GM12891 (cell line): ENCODE measurements at regions not wholly inside any gene's neighbourhood (a gene's known extent, or its start where the extent isn't known, plus 50 kb on each side); places are given as distances from the start of the nearest gene placed in this dataset.

Experiments
- DNase-seq: peaks from one replicate; pipeline ENCODE4 v3.0.0; 2011; ENCODE audit warnings: low spot score; ENCODE audit not compliant: insufficient read length
- FAIRE-seq: peaks from 2 replicates; lab custom pipeline; 2011; peaks lifted over from hg19 to GRCh38; lab: Jason Lieb, UNC
- PAX5 ChIP-seq: IDR thresholded peaks from 2 replicates; pipeline ENCODE4 v1.6.1; 2011; ENCODE audit warnings: low read length, moderate library complexity, mild to moderate bottlenecking; ENCODE audit not compliant: insufficient read depth, severe bottlenecking
- POLR2A ChIP-seq: IDR thresholded peaks from 2 replicates; pipeline ENCODE4 v1.6.1; 2011; ENCODE audit warnings: low read depth, low read length, control low read depth
- POLR2AphosphoS5 ChIP-seq: IDR thresholded peaks from 2 replicates; pipeline ENCODE4 v1.6.1; 2011; ENCODE audit warnings: low read depth, low read length, control low read depth
- POU2F2 ChIP-seq: IDR thresholded peaks from 2 replicates; pipeline ENCODE4 v1.6.1; 2011; ENCODE audit warnings: low read depth, mild to moderate bottlenecking, control low read depth, low read length, moderate library complexity
- SPI1 ChIP-seq: IDR thresholded peaks from 2 replicates; pipeline ENCODE4 v1.6.1; 2011; ENCODE audit warnings: low read depth, low read length, control low read depth
- TAF1 ChIP-seq: IDR thresholded peaks from 2 replicates; pipeline ENCODE4 v1.6.1; 2011; ENCODE audit warnings: low read depth, low read length, control low read depth

- FAIRE-seq (no peak), DNase-seq (no peak)
- TF ChIP-seq SPI1 = no peak
- no peak for TF ChIP-seq POLR2A
- no peak for TF ChIP-seq TAF1
- no peak for TF ChIP-seq PAX5
- TF ChIP-seq POLR2AphosphoS5 = no peak
- no peak for TF ChIP-seq POU2F2
These were observed 460.1 kb upstream of the KHDRBS2 start for GRCh38 chr6:62746161-62746560.

GRCh38 chr6:62740596-62740995 is 454.6 kb upstream of the KHDRBS2 start:
- DNase-seq = no peak
- no peak for FAIRE-seq
- TF ChIP-seq POLR2AphosphoS5 (no peak), TAF1 (no peak), SPI1 (no peak), PAX5 (no peak), POU2F2 (no peak), POLR2A (no peak)

GRCh38 chr6:62740171-62740570 is 454.1 kb upstream of the KHDRBS2 start:
- no peak for TF ChIP-seq POLR2AphosphoS5
- no peak for TF ChIP-seq TAF1
- no peak for TF ChIP-seq POLR2A
- no peak for TF ChIP-seq POU2F2
- TF ChIP-seq PAX5 = no peak
- TF ChIP-seq SPI1 = no peak
- DNase-seq (no peak), FAIRE-seq (no peak)

GRCh38 chr6:62737792-62738191 is 451.8 kb upstream of the KHDRBS2 start:
- no peak for FAIRE-seq
- no peak for TF ChIP-seq POU2F2
- no peak for TF ChIP-seq TAF1
- TF ChIP-seq POLR2A = no peak
- no peak for TF ChIP-seq PAX5
- TF ChIP-seq SPI1 = no peak
- no peak for TF ChIP-seq POLR2AphosphoS5
- no peak for DNase-seq

- FAIRE-seq = no peak
- no peak for DNase-seq
- TF ChIP-seq POLR2AphosphoS5 (no peak), POU2F2 (no peak), PAX5 (no peak), POLR2A (no peak), TAF1 (no peak), SPI1 (no peak)
These were observed 435.4 kb upstream of the KHDRBS2 start for GRCh38 chr6:62721408-62721807.

- FAIRE-seq = no peak
- no peak for DNase-seq
- TF ChIP-seq PAX5 = no peak
These were observed 430.7 kb upstream of the KHDRBS2 start for GRCh38 chr6:62716719-62717118.

GRCh38 chr6:62714112-62714511 is 428.1 kb upstream of the KHDRBS2 start:
- FAIRE-seq (no peak), DNase-seq (no peak)
- TF ChIP-seq SPI1 (no peak), PAX5 (no peak), POU2F2 (no peak), TAF1 (no peak), POLR2A (no peak), POLR2AphosphoS5 (no peak)

GRCh38 chr6:62711750-62712149 is 425.7 kb upstream of the KHDRBS2 start:
- no peak for TF ChIP-seq TAF1
- no peak for TF ChIP-seq POLR2AphosphoS5
- DNase-seq = no peak
- FAIRE-seq = no peak

GRCh38 chr6:62707914-62708313 is 421.9 kb upstream of the KHDRBS2 start:
- DNase-seq (no peak), FAIRE-seq (no peak)
- no peak for TF ChIP-seq PAX5
- TF ChIP-seq POLR2A = no peak

GRCh38 chr6:62707156-62707555 is 421.1 kb upstream of the KHDRBS2 start:
- FAIRE-seq (no peak), DNase-seq (no peak)

GRCh38 chr6:62683063-62683462 is 397.0 kb upstream of the KHDRBS2 start:
- no peak for DNase-seq
- FAIRE-seq = no peak
- no peak for TF ChIP-seq TAF1
- TF ChIP-seq PAX5 = no peak
- TF ChIP-seq POLR2A = no peak

More at GRCh38 chr6:62707156-62707555, 421.1 kb upstream of the KHDRBS2 start:
- TF ChIP-seq POLR2A (no peak), TAF1 (no peak), PAX5 (no peak)
